Caco-2 (cell line): ENCODE measurements at regions not wholly inside any gene's neighbourhood (a gene's known extent, or its start where the extent isn't known, plus 50 kb on each side); places are given as distances from the start of the nearest gene placed in this dataset.
"Not testable (repeated sequence)": the region's sequence is repeated elsewhere in the genome, so short reads cannot be mapped to it uniquely, and the experiment has no call there.

Experiments
- BruUV-seq: library from RNA; stranded (reverse); fragments of 400-500 nt; replicated peaks from 2 replicates; lab custom pipeline; 2021; lab: Mats Ljungman, UMichigan
- CTCF ChIA-PET: fragments of 300-600 bp; sonication (Branson Sonifier 250); formaldehyde crosslinking; loops from one replicate; lab custom pipeline; 2022; ENCODE audit warnings: antibody characterized with exemption; lab: Charles Lee
- POLR2A ChIA-PET: fragments of 300-600 bp; sonication (Branson Sonifier 250); formaldehyde crosslinking; loops from one replicate; lab custom pipeline; 2022; ENCODE audit warnings: antibody characterized with exemption; lab: Charles Lee
- DNase-seq, 2 experiments: peaks; one replicate each; pipeline versions ENCODE4 v3.0.0 to v3.0.0-alpha.2; 2020 to 2022
- H3K27me3 ChIP-seq: replicated peaks from 2 replicates; pipeline ENCODE4 v1.6.0; 2011; ENCODE audit warnings: low read length; ENCODE audit not compliant: control insufficient read depth, insufficient read depth
- H3K36me3 ChIP-seq: 2 replicates; pipeline ENCODE4 v1.5.1; 2011; ENCODE audit warnings: low read length; ENCODE audit not compliant: control insufficient read depth, insufficient read depth
- H3K4me1 ChIP-seq: fragments of 250-450 bp; sonication (Bioruptor Pico); 2 replicates; pipeline ENCODE4 v1.5.1; 2020; ENCODE audit warnings: mild to moderate bottlenecking
- H3K4me3 ChIP-seq: 2 replicates; pipeline ENCODE4 v1.5.1; 2011; ENCODE audit warnings: low read depth, mild to moderate bottlenecking, control low read depth, low read length
- H3K9me3 ChIP-seq: fragments of 250-450 bp; sonication (Bioruptor Pico); 2 replicates; pipeline ENCODE4 v1.5.1; 2020; ENCODE audit warnings: mild to moderate bottlenecking, moderate library complexity
- H3K27ac Mint-ChIP-seq: one replicate; pipeline ENCODE4 v1.8.0; 2022; ENCODE audit warnings: mixed read lengths; ENCODE audit not compliant: unreplicated experiment
- H3K27me3 Mint-ChIP-seq: one replicate; pipeline ENCODE4 v1.8.0; 2022; ENCODE audit warnings: mixed read lengths; ENCODE audit not compliant: insufficient read depth, unreplicated experiment
- H3K36me3 Mint-ChIP-seq: one replicate; pipeline ENCODE4 v1.8.0; 2022; ENCODE audit warnings: mild to moderate bottlenecking, mixed read lengths; ENCODE audit not compliant: insufficient read depth, unreplicated experiment
- H3K4me1 Mint-ChIP-seq: one replicate; pipeline ENCODE4 v1.8.0; 2022; ENCODE audit warnings: low read depth, mixed read lengths; ENCODE audit not compliant: unreplicated experiment
- H3K4me3 Mint-ChIP-seq: one replicate; pipeline ENCODE4 v1.8.0; 2022; ENCODE audit warnings: mild to moderate bottlenecking, moderate library complexity, mixed read lengths; ENCODE audit not compliant: unreplicated experiment
- H3K9me3 Mint-ChIP-seq: one replicate; pipeline ENCODE4 v1.8.0; 2022; ENCODE audit warnings: mixed read lengths; ENCODE audit not compliant: unreplicated experiment
- intact Hi-C: fragments of 100-400 bp; cut with micrococcal nuclease; formaldehyde crosslinking; loops from one replicate; pipeline ENCODE4 v1.10.0; 2022; ENCODE audit not compliant: unreplicated experiment

DNA sequence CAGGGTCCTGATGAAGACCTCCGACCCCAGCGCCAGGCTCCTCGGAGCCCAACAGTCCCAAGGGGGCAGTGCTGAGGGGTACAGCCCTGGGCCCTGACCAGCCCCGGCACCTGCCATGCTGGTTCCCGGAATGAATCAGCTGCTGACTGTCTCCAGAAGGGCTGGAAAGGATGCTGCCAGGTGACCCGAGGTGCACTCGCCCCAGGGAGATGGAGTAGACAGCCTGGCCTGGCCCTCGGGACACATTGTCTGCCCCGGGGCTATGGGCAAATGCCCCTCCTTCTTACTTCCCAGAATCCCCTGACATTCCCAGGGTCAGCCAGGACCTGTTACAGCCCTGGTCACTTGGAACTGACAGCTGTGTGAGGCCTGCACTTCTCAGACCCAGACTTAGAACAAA is 5485.8 kb upstream of the TPTE start:
- BruUV-seq, H3K9me3 ChIP-seq, intact Hi-C loops, CTCF ChIA-PET, H3K4me1 Mint-ChIP-seq, H3K9me3 Mint-ChIP-seq, H3K27ac Mint-ChIP-seq, H3K27me3 Mint-ChIP-seq, H3K36me3 Mint-ChIP-seq, H3K4me3 ChIP-seq, DNase-seq, POLR2A ChIA-PET, H3K4me1 ChIP-seq, H3K27me3 ChIP-seq, H3K36me3 ChIP-seq, H3K4me3 Mint-ChIP-seq: not testable (repeated sequence)

DNA sequence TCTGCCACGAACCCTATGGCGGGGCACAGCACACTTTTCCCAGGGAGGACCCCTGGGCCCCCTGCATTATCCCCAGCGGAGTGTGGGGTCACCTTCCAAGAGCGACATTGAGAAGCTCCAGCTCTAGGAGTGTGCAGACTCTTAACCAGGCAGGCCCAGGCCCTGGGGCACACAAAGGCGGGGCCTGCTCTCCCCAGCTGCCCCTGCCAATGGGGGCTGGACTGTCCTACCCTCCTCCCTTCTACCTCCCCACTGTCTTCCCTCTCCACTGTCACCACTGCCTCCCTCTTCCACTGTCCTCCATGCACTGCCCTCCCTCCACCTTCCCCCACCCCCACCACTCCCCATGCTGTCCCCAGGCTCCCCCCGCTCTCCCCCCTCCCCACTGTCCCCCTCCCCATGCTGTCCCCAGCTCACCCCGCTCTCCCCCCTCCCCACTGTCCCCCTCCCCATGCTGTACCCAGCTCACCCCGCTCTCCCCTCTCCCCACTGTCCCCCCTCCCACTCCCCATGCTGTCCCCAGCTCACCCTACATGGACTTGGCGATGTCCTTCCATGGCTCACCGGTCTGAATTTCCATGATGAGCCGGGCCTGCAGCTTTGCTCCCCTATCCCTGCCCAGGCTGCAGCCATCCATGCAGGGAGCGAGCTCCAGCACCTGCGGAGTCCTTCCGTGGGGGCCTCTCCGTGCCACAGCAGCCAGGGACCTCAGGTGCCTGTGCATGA is 5483.6 kb upstream of the TPTE start:
- H3K4me3 ChIP-seq, intact Hi-C loops, H3K9me3 ChIP-seq, BruUV-seq, H3K4me3 Mint-ChIP-seq, H3K4me1 ChIP-seq, H3K9me3 Mint-ChIP-seq, POLR2A ChIA-PET, H3K27me3 ChIP-seq, H3K27me3 Mint-ChIP-seq, H3K36me3 Mint-ChIP-seq, H3K36me3 ChIP-seq, H3K4me1 Mint-ChIP-seq, DNase-seq, CTCF ChIA-PET, H3K27ac Mint-ChIP-seq: not testable (repeated sequence)

DNA sequence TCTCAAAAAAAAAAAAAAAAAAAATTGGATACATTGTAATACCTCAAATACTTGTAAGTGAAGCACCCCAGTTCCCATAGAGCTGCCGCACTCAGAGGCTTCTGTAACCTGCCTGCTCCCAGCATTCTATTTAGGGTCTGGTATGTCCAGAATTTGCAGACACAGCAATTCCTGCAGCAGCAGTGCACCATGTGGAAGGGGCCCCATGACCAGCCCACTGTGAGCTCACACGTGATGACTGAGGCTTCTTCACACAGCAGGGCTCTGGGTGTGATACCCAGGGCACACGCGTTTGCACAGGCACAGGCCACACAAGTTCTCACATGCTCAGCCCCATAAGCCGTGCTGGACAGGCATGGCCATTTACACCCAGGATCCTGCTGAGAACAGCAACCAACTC is 5481.5 kb upstream of the TPTE start:
- CTCF ChIA-PET, intact Hi-C loops: not testable (repeated sequence)

DNA sequence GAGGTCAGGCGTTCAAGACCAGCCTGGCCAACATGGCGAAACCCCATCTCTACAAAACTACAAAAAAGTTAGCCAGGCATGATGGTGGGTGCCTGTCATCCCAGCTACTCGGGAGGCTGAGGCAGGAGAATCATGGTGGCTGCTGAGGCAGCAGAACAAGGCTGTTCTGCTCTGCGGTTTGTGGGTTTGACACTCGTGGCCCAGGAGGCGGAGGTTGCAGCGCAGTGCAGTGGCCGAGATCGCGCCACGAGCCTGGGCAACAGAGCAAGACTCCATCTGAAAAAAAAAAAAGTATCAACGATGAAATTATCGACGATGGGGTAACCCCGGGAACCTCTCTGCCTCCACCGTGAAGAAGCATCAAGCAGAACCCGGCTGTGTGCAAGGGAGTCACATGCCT is 5478.8 kb upstream of the TPTE start:
- H3K4me3 ChIP-seq, H3K36me3 Mint-ChIP-seq, H3K4me3 Mint-ChIP-seq, POLR2A ChIA-PET, intact Hi-C loops, DNase-seq, H3K27me3 Mint-ChIP-seq, BruUV-seq, H3K9me3 Mint-ChIP-seq, CTCF ChIA-PET, H3K4me1 Mint-ChIP-seq, H3K27ac Mint-ChIP-seq, H3K4me1 ChIP-seq, H3K36me3 ChIP-seq, H3K27me3 ChIP-seq, H3K9me3 ChIP-seq: not testable (repeated sequence)

More for the DNA sequence above, 5481.5 kb upstream of the TPTE start:
- H3K27ac Mint-ChIP-seq, H3K27me3 Mint-ChIP-seq, DNase-seq, H3K9me3 Mint-ChIP-seq, H3K4me3 Mint-ChIP-seq, BruUV-seq, POLR2A ChIA-PET, H3K4me1 ChIP-seq, H3K27me3 ChIP-seq, H3K4me1 Mint-ChIP-seq, H3K36me3 ChIP-seq, H3K4me3 ChIP-seq, H3K9me3 ChIP-seq, H3K36me3 Mint-ChIP-seq: not testable (repeated sequence)

DNA sequence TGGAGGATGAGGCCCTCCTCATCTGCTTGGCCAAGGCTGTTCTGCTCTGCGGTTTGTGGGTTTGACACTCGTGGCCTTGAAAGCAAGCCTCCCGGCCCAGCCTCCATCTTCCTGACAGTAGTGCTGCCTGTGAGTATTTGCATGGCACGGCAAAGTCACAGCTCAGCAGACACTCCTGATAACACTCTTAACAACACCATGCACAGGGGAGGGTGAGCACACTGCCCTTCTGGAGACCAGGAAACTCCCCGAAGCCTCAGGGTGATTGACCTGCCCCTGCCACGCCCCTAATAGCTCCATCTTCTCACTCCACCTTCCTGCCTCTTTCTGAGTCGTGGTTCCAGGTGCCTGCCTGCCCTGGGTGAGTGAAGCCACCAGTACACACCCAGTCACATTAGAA is 5476.6 kb upstream of the TPTE start:
- intact Hi-C loops, BruUV-seq, H3K27ac Mint-ChIP-seq: not testable (repeated sequence)

DNA sequence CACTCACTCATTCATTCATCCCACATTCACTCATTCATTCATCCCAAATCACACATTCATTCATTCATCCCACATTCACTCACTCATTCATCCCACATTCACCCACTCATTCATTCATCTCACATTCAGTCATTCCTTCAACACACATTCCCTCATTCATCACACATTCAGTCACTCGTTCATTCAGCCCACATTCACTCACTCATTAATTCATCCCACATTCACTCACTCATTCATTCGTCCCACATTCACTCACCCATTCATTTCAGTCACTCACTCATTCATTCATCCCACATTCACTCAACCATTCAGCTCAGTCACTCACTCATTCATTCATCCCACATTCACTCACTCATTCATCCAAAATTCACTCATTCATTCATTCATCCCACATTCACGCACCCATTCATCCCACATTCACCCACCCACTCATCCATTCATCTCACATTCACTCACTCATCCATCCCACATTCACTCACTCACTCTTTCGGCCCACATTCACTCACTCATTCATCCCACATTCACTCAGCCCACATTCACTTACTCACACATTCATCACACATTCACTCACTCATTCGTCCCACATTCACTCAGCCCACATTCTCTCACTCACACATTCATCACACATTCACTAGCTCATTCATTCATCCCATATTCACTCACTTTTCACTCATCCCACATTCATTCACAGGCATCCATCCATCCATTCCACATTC is 5469.9 kb upstream of the TPTE start:
- H3K4me3 ChIP-seq, H3K27me3 ChIP-seq, H3K9me3 ChIP-seq, BruUV-seq, H3K4me1 Mint-ChIP-seq, H3K36me3 Mint-ChIP-seq, H3K4me1 ChIP-seq, H3K4me3 Mint-ChIP-seq, DNase-seq, H3K27me3 Mint-ChIP-seq, H3K36me3 ChIP-seq, intact Hi-C loops, H3K27ac Mint-ChIP-seq, CTCF ChIA-PET, POLR2A ChIA-PET, H3K9me3 Mint-ChIP-seq: not testable (repeated sequence)

More for the DNA sequence above, 5476.6 kb upstream of the TPTE start:
- H3K36me3 ChIP-seq, POLR2A ChIA-PET, CTCF ChIA-PET, H3K36me3 Mint-ChIP-seq, H3K27me3 Mint-ChIP-seq, DNase-seq, H3K4me3 Mint-ChIP-seq, H3K4me3 ChIP-seq, H3K9me3 ChIP-seq, H3K4me1 Mint-ChIP-seq, H3K4me1 ChIP-seq, H3K27me3 ChIP-seq, H3K9me3 Mint-ChIP-seq: not testable (repeated sequence)
